ENCODE measurements at regions not wholly inside any gene's neighbourhood (a gene's known extent, or its start where the extent isn't known, plus 50 kb on each side); places are given as distances from the start of the nearest gene placed in this dataset.

DNA sequence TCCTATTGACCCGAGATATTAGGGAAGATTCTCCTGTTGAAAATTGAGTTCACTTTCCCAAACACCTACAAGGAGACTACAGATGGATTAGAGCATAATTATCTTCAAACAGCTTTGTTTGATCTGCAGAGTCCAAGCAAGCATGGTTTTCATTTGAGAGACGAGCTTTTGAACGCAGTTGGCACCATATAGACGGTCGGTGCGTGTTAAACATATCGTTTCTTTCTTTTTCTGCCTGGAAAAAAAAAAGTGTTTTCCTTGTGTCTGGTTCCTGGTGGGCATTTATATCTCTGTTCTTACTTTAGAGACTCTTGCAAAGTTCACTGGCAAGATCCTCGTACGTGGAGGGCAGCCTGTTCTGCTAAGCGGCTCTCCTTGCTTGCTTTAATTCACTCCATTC is 248.9 kb downstream of the TMEM182 start:
- Histone ChIP-seq H2AFZ (ENCODE audit: low read depth) (no peak overlapping the region), H3K4me1 (ENCODE audit: control insufficient read depth in 1 of 2, insufficient read depth in 2 of 2, low read depth in 1 of 2, low read length in 1 of 2) (peaks cover 0 to 2% of the 10 kb centered on the region in 2 experiments; a peak in 1 of 4 replicates), H3K79me2 (ENCODE audit: insufficient read depth) (no peaks in the 10 kb centered on the region), H3K4me2 (no peak overlapping the region), H3K27me3 (ENCODE audit: insufficient read depth) (peaks cover 3% of the 10 kb centered on the region; the same call in 1 of the 2 replicates), H3K4me3 (ENCODE audit: low read depth in 2 of 2, low read length in 1 of 2) (no peak overlapping the region), H3F3A (replicated peaks; ENCODE audit: insufficient read depth) (no peaks in the 10 kb centered on the region), H3K9me2 (no peaks in the 10 kb centered on the region), H3K27ac (ENCODE audit: low read depth in 2 of 2, low read length in 1 of 2) (no peak overlapping the region), H3K36me3 (replicated peaks in 1 of 2; ENCODE audit: control insufficient read depth in 1 of 2, insufficient read depth in 2 of 2, low read length in 1 of 2) (no peaks in the 10 kb centered on the region), H3K9ac (no peak overlapping the region), H3K9me3 (no peaks in the 10 kb centered on the region), H4K20me1 (ENCODE audit: insufficient read depth) (no peaks in the 10 kb centered on the region)
- POLR2A ChIA-PET: no interaction called here
- TF ChIP-seq YY1 (IDR thresholded peaks at IDR 0.05; ENCODE audit: low read depth) (no peak), NFIC (IDR thresholded peaks at IDR 0.05; ENCODE audit: borderline replicate concordance) (no peak), SIN3A (IDR thresholded peaks at IDR 0.05; ENCODE audit: borderline replicate concordance, low read depth, low read length) (no peak), ELF1 (IDR thresholded peaks at IDR 0.05) (no peak)
- TF ChIP-seq, protein P1, sequence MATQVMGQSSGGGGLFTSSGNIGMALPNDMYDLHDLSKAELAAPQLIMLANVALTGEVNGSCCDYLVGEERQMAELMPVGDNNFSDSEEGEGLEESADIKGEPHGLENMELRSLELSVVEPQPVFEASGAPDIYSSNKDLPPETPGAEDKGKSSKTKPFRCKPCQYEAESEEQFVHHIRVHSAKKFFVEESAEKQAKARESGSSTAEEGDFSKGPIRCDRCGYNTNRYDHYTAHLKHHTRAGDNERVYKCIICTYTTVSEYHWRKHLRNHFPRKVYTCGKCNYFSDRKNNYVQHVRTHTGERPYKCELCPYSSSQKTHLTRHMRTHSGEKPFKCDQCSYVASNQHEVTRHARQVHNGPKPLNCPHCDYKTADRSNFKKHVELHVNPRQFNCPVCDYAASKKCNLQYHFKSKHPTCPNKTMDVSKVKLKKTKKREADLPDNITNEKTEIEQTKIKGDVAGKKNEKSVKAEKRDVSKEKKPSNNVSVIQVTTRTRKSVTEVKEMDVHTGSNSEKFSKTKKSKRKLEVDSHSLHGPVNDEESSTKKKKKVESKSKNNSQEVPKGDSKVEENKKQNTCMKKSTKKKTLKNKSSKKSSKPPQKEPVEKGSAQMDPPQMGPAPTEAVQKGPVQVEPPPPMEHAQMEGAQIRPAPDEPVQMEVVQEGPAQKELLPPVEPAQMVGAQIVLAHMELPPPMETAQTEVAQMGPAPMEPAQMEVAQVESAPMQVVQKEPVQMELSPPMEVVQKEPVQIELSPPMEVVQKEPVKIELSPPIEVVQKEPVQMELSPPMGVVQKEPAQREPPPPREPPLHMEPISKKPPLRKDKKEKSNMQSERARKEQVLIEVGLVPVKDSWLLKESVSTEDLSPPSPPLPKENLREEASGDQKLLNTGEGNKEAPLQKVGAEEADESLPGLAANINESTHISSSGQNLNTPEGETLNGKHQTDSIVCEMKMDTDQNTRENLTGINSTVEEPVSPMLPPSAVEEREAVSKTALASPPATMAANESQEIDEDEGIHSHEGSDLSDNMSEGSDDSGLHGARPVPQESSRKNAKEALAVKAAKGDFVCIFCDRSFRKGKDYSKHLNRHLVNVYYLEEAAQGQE (IDR thresholded peaks at IDR 0.05; ENCODE audit: low read depth, low read length): no peak
- no peak for DNase-seq
- CTCF ChIA-PET: no interaction called here
- 44% methylated on average over 10 of the region's 10 CpGs for WGBS (ENCODE audit: low lambda C conversion rate)

DNA sequence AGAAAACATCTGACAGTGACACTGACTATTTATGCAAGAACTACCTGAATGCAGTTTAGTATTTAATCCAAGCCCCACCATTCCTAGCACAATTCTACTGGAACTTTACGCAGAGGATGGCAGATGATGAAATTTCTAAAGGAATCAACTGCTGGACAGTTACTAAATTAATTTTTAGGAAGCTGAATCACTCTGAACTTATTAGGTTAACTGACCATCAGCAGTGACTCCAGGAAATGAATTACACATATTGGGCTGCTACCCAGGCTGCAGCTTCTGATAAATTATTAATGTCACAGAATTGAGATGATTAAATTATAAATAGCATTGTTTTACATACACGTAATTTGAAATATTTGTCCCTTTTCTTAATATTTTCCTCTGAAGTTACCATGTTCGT is 250.8 kb downstream of the TMEM182 start:
- POLR2A ChIA-PET: no interaction called here
- CTCF ChIA-PET: no interaction called here
- H3K4me3 ChIP-seq (ENCODE audit: low read depth in 2 of 2, low read length in 1 of 2): no peak overlapping the region
- H3F3A ChIP-seq (replicated peaks; ENCODE audit: insufficient read depth): no peaks in the 10 kb centered on the region
- H3K27me3 ChIP-seq (ENCODE audit: insufficient read depth): peaks cover 3% of the 10 kb centered on the region; the same call in 1 of the 2 replicates
- no peak overlapping the region for H3K27ac ChIP-seq (ENCODE audit: low read depth in 2 of 2, low read length in 1 of 2)
- no peaks in the 10 kb centered on the region for H4K20me1 ChIP-seq (ENCODE audit: insufficient read depth)
- TF ChIP-seq, protein P2, sequence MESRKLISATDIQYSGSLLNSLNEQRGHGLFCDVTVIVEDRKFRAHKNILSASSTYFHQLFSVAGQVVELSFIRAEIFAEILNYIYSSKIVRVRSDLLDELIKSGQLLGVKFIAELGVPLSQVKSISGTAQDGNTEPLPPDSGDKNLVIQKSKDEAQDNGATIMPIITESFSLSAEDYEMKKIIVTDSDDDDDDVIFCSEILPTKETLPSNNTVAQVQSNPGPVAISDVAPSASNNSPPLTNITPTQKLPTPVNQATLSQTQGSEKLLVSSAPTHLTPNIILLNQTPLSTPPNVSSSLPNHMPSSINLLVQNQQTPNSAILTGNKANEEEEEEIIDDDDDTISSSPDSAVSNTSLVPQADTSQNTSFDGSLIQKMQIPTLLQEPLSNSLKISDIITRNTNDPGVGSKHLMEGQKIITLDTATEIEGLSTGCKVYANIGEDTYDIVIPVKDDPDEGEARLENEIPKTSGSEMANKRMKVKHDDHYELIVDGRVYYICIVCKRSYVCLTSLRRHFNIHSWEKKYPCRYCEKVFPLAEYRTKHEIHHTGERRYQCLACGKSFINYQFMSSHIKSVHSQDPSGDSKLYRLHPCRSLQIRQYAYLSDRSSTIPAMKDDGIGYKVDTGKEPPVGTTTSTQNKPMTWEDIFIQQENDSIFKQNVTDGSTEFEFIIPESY (IDR thresholded peaks at IDR 0.05; ENCODE audit: borderline replicate concordance, low read depth): no peak
- TF ChIP-seq TCF12 (IDR thresholded peaks at IDR 0.05) (no peak), NRF1 (IDR thresholded peaks at IDR 0.05; ENCODE audit: low read depth, low read length) (no peak), RCOR1 (IDR thresholded peaks at IDR 0.05; ENCODE audit: low read length) (no peak), YY1 (IDR thresholded peaks at IDR 0.05; ENCODE audit: low read depth) (no peak), JUND (IDR thresholded peaks at IDR 0.05) (no peak), POLR2AphosphoS5 (IDR thresholded peaks at IDR 0.05; ENCODE audit: low read depth, low read length) (no peak), ELF1 (IDR thresholded peaks at IDR 0.05) (no peak), GATA2 (CRISPR knock-in tag; IDR thresholded peaks at IDR 0.05) (no peak), SIN3A (IDR thresholded peaks at IDR 0.05; ENCODE audit: borderline replicate concordance, low read depth, low read length) (no peak), RFX5 (IDR thresholded peaks at IDR 0.05; ENCODE audit: low read length) (no peak), NFIC (IDR thresholded peaks at IDR 0.05; ENCODE audit: borderline replicate concordance) (no peak)
- TF ChIP-seq, protein P3, sequence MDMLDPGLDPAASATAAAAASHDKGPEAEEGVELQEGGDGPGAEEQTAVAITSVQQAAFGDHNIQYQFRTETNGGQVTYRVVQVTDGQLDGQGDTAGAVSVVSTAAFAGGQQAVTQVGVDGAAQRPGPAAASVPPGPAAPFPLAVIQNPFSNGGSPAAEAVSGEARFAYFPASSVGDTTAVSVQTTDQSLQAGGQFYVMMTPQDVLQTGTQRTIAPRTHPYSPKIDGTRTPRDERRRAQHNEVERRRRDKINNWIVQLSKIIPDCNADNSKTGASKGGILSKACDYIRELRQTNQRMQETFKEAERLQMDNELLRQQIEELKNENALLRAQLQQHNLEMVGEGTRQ (IDR thresholded peaks at IDR 0.05; ENCODE audit: borderline replicate concordance, low read depth, low read length): no peak
- TF ChIP-seq, protein P4, sequence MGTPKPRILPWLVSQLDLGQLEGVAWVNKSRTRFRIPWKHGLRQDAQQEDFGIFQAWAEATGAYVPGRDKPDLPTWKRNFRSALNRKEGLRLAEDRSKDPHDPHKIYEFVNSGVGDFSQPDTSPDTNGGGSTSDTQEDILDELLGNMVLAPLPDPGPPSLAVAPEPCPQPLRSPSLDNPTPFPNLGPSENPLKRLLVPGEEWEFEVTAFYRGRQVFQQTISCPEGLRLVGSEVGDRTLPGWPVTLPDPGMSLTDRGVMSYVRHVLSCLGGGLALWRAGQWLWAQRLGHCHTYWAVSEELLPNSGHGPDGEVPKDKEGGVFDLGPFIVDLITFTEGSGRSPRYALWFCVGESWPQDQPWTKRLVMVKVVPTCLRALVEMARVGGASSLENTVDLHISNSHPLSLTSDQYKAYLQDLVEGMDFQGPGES (IDR thresholded peaks at IDR 0.05; ENCODE audit: low read depth, low read length): no peak
- WGBS (ENCODE audit: low lambda C conversion rate): 2% methylated on average over 3 of the region's 3 CpGs
- H3K9ac ChIP-seq: no peak overlapping the region
- DNase-seq: no peak
- H3K9me2 ChIP-seq: no peaks in the 10 kb centered on the region
- H3K4me2 ChIP-seq: no peak overlapping the region
- no peaks in the 10 kb centered on the region for H3K9me3 ChIP-seq
- H3K4me1 ChIP-seq (ENCODE audit: control insufficient read depth in 1 of 2, insufficient read depth in 2 of 2, low read depth in 1 of 2, low read length in 1 of 2): peaks cover 0 to 2% of the 10 kb centered on the region in 2 experiments; a peak in 1 of 4 replicates
- H3K79me2 ChIP-seq (ENCODE audit: insufficient read depth): no peaks in the 10 kb centered on the region
- no peaks in the 10 kb centered on the region for H3K36me3 ChIP-seq (replicated peaks in 1 of 2; ENCODE audit: control insufficient read depth in 1 of 2, insufficient read depth in 2 of 2, low read length in 1 of 2)
- H2AFZ ChIP-seq (ENCODE audit: low read depth): no peak overlapping the region

All from SK-N-SH (cell line).